ENCODE measurements at regions not wholly inside any gene's neighbourhood (a gene's known extent, or its start where the extent isn't known, plus 50 kb on each side); places are given as distances from the start of the nearest gene placed in this dataset.

DNA sequence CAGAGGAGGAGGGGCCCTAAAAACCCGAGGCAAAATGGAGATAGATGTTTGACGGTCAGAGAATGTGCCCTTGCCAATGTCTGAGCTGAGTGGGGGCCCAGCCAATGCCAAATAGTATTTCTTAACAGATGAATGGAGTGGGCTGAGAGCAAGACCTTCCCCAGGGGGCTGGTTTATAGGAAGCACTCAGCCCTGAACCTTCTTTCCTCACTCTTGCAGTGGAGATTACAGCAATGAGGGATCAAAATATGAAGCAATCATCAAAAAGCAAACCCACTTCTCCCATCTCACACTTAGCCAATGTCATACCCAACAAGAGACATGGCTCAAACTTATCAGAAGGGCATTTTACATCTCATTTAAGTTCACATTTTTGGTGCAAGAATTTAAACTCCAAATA lies 350.3 kb downstream of the GADD45G start:
- dilution Hi-C loops (cut with MboI; ENCODE audit: extremely low pct_ligation_motif_present, low sequenced_read_pairs): no loop called here
- no peak for FAIRE-seq

DNA sequence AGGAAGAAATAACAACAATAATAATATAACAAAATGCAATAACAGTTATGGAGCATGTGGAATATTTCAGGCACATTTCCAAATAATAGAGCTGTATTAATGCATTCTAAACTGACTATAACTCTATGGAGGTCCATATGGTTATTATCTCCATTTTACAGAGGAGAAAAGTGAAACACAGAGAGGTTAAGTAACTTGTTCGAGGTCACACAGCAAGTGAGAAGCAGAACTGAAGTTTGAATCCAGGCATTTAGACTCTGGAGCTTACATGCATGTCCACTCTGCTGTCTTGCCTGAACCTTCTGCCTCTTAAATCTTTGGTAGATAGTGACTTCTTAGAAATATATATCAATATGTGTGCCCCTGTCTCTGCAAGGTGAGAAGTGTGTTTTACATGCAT lies 350.8 kb downstream of the GADD45G start:
- H4K20me1 ChIP-seq (ENCODE audit: control insufficient read depth, extremely low read depth, insufficient read depth, low read length): no peaks in the 10 kb centered on the region
- peaks cover 6% of the 10 kb centered on the region for H3K4me1 ChIP-seq (ENCODE audit: control insufficient read depth, extremely low read depth, insufficient read depth, low read length)
- H3K4me3 ChIP-seq (ENCODE audit: control insufficient read depth in 2 of 3, extremely low read depth in 1 of 3, insufficient read depth in 2 of 3, low read depth in 1 of 3, low read length in 3 of 3): no peak overlapping the region
- no peak for TF ChIP-seq EZH2 (IDR thresholded peaks at IDR 0.05; ENCODE audit: low read length)
- TF ChIP-seq CTCF (optimal IDR thresholded peaks at IDR 0.05 in 1 of 3, IDR thresholded peaks at IDR 0.05 in 1 of 3, conservative IDR thresholded peaks at IDR 0.05 in 1 of 3; ENCODE audit: extremely low read depth in 1 of 3, insufficient read depth in 2 of 3, low read length in 3 of 3): no peak
- H3K4me2 ChIP-seq (ENCODE audit: control insufficient read depth, extremely low read depth, insufficient read depth, low read depth, low read length): no peak overlapping the region
- no peak overlapping the region for H3K27ac ChIP-seq (ENCODE audit: control insufficient read depth, insufficient read depth, low read length)
- dilution Hi-C loops (cut with MboI; ENCODE audit: extremely low pct_ligation_motif_present, low sequenced_read_pairs): no loop called here
- no peaks in the 10 kb centered on the region for H3K79me2 ChIP-seq (ENCODE audit: control insufficient read depth, insufficient read depth, low read length)
- DNase-seq (ENCODE audit: low read depth, low spot score): no peak
- no peak overlapping the region for H2AFZ ChIP-seq (ENCODE audit: control insufficient read depth, low read length)
- FAIRE-seq: no peak
- no peaks in the 10 kb centered on the region for H3K9me1 ChIP-seq (ENCODE audit: control insufficient read depth, extremely low read depth, insufficient read depth, low read length)
- H3K9me3 ChIP-seq (ENCODE audit: control insufficient read depth, low read depth, low read length): no peaks in the 10 kb centered on the region
- no peaks in the 10 kb centered on the region for H3K36me3 ChIP-seq (ENCODE audit: control insufficient read depth in 2 of 2, extremely low read depth in 1 of 2, insufficient read depth in 2 of 2, low read length in 2 of 2)
- no peaks in the 10 kb centered on the region for H3K27me3 ChIP-seq (ENCODE audit: control insufficient read depth, extremely low read depth, insufficient read depth, low read length)
- H3K9ac ChIP-seq (ENCODE audit: control insufficient read depth, extremely low read depth, insufficient read depth, low read length): no peak overlapping the region

More for the DNA sequence above, 350.3 kb downstream of the GADD45G start:
- Histone ChIP-seq H3K9ac (ENCODE audit: control insufficient read depth, extremely low read depth, insufficient read depth, low read length) (no peak overlapping the region), H3K27me3 (ENCODE audit: control insufficient read depth, extremely low read depth, insufficient read depth, low read length) (peaks cover 1% of the 10 kb centered on the region), H3K4me3 (ENCODE audit: control insufficient read depth in 2 of 3, extremely low read depth in 1 of 3, insufficient read depth in 2 of 3, low read depth in 1 of 3, low read length in 3 of 3) (no peak overlapping the region), H3K4me1 (ENCODE audit: control insufficient read depth, extremely low read depth, insufficient read depth, low read length) (peaks cover 6% of the 10 kb centered on the region), H3K36me3 (ENCODE audit: control insufficient read depth in 2 of 2, extremely low read depth in 1 of 2, insufficient read depth in 2 of 2, low read length in 2 of 2) (no peaks in the 10 kb centered on the region), H4K20me1 (ENCODE audit: control insufficient read depth, extremely low read depth, insufficient read depth, low read length) (no peaks in the 10 kb centered on the region), H3K4me2 (ENCODE audit: control insufficient read depth, extremely low read depth, insufficient read depth, low read depth, low read length) (no peak overlapping the region), H3K9me3 (ENCODE audit: control insufficient read depth, low read depth, low read length) (no peaks in the 10 kb centered on the region), H3K27ac (ENCODE audit: control insufficient read depth, insufficient read depth, low read length) (no peak overlapping the region), H3K9me1 (ENCODE audit: control insufficient read depth, extremely low read depth, insufficient read depth, low read length) (no peaks in the 10 kb centered on the region), H2AFZ (ENCODE audit: control insufficient read depth, low read length) (no peak overlapping the region), H3K79me2 (ENCODE audit: control insufficient read depth, insufficient read depth, low read length) (no peaks in the 10 kb centered on the region)
- no peak for DNase-seq (ENCODE audit: low read depth, low spot score)
- no peak for TF ChIP-seq CTCF (optimal IDR thresholded peaks at IDR 0.05 in 1 of 3, IDR thresholded peaks at IDR 0.05 in 1 of 3, conservative IDR thresholded peaks at IDR 0.05 in 1 of 3; ENCODE audit: extremely low read depth in 1 of 3, insufficient read depth in 2 of 3, low read length in 3 of 3)
- no peak for TF ChIP-seq EZH2 (IDR thresholded peaks at IDR 0.05; ENCODE audit: low read length)

All from keratinocyte (primary cell).